Inflammatory macrophage (primary cell): ENCODE measurements at regions not wholly inside any gene's neighbourhood (a gene's known extent, or its start where the extent isn't known, plus 50 kb on each side); places are given as distances from the start of the nearest gene placed in this dataset.
"Not testable (repeated sequence)": the region's sequence is repeated elsewhere in the genome, so short reads cannot be mapped to it uniquely, and the experiment has no call there.

Experiments
- DNase-seq, 2 donors: peaks; one replicate each; pipeline ENCODE4 v3.0.0-alpha.2; 2020 to 2022

DNA sequence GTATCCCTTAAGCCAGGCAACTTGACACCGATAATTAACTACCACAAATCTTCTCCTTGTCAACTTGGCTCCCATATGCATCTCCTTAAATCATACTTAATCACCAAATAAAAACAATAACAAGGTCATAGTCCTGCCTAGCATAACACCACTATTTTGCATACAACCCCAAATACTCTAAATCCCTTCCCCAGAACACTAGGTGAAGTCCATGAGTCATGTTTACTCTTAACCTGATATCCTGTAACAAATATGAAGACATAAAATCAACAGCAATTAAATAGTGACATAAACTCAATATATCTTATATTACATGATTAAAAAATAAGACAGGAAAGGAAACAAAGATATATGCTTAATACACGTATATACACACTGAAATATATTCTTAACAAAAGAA is 362.0 kb downstream of the ETV1 start:
- DNase-seq = no peak

DNA sequence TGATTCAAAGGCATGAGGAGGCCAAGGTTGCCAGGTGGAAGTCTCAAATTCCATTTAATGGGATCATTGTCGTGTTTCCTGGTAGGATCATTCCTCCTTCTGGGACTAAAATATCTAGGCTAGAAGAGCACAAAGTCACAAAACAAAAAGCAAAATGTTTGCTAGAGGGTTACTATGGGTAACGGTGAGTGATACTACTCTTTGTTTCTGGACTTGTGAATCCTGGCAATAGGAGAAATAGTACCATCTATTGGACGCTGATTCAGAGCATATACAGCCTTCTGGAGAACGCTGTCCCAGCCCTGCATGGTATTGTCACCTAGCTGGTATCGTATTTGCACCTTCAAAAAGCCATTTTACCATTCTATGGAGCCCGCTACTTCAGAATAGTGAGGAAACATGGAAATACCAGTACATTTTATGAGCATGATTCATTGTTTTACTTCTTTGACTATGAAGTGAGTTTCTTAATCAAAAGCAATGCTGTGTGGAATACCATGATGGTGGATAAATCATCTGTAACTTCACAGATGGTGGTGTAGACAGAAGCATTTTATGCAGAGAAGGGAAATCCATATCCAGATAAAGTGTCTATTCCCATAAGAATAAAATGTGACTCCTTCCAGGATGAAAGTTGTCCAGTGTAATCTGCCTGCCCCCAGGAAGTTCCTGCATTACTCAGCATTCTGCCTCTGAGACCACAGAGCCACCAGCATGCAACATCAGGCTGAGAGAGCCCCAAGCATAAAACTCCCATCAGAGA is 361.0 kb downstream of the ETV1 start:
- DNase-seq = no peak

DNA sequence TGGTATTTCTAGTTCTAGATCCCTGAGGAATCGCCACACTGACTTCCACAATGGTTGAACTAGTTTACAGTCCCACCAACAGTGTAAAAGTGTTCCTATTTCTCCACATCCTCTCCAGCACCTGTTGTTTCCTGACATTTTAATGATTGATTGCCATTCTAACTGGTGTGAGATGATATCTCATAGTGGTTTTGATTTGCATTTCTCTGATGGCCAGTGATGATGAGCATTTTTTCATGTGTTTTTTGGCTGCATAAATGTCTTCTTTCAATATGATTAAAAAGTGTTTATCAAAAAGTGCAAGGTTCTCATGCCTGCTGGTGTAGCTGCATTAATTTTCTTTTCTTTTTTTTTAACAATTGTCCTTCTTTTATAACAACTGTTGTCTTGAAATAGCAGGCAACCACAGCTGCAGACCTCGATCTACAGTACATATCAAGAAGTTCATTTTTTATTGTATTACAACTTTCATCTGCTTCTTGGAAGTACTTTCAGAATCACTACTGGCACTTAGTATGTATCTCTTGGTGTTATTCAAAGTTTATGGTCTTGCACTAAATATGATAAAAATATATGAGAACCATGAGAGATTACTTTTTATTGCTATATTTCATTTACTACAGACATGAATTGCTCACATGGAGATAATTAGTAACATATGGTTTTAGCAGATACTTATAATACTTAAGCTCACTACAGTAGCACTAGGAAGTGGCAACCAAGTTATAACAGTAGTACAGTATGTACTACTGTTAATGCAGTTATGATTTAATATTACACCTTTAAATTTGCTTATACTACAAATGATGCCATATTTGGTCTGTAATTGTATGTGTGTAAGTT is 358.0 kb downstream of the ETV1 start:
- not testable (repeated sequence) for DNase-seq

DNA sequence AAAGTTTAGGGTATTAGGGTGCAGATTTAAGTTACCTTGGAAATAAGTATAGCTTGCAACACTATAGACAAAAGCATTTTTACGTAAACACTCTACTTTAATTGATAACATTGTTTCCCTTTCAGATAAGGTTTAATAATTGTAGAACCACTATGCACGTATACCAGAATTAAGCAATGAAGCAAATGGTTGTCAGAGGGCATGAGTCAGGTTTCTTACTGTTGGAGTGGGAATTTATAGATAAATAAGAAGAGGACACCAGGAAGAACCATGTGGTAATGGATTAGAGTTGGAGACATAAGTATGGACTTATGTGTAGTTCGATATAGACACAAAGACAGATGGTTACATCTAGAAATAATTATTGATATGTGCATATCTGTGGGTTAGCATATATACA is 355.6 kb downstream of the ETV1 start:
- no peak for DNase-seq

DNA sequence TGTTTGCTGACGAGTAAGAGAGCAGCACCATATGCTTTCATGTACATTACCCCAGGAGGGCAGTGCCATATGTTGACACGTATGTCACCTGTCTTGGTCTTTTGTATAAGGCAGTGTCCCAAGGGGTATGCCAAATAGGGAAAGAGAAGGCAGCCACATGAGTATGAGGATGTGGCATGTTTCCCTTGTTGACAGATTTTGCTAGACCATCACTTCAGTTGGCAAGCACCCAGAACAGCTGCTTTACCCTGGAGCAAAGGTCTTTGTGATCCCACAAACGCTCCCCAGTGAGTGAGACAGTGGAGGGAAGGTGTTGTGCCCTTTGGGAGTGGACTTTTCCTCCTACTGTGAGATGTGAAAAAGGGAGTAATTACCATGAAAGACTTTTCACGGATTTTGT is 350.1 kb downstream of the ETV1 start:
- DNase-seq = no peak

DNA sequence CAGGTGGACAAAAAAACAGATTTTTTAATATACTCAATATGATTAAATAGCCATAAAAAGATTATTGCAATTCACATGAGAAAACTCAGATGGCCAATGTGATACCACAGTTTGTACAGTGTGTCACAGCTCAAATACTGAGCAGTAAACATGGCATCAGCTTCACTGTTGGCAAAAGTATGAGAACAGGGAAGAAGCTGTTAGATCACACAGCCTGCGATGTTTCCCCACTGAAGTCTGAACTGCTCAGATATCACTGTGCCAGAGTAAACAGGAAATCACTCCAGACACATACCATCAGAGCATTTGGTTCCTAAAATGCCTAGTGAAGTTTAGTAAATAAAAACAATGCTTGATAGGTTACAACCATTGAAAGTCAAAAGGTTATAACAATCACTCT is 347.8 kb downstream of the ETV1 start:
- DNase-seq = no peak

DNA sequence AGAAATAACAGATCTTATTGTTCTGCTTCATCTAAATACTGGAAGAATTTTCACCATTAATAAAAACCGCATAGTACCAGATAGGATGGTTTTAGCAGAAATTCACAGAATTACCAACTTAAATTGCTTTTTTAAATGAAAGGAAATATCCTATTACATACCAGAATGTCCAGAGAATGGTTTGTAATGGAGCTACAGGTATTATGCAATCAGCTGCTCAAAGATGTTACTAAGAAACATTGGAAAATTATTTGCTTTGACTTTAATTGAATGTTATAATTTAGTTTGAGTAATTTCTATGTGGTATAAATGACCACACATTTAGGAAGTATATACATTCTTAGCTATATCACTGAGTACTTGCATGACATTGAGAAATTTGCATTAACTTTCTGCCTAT is 338.3 kb downstream of the ETV1 start:
- no peak for DNase-seq

DNA sequence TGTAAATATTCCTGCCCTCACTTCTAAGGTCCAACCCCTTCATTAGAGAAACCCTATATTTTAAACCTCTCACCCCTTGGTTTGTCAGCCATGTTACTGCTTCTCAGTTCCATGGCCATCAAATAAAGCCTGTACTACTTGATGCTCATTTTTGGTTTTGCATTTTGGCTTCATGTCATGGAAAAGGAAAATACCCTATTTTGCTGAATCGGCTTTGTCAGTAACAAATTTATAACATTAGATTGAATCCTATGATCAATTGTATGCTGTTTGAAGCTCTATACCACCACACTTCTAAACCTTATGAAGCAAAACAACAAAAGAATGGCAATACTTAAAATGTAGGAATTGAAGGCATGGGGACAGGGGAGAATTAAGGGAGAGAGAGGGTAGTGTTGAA is 333.1 kb downstream of the ETV1 start:
- no peak for DNase-seq

DNA sequence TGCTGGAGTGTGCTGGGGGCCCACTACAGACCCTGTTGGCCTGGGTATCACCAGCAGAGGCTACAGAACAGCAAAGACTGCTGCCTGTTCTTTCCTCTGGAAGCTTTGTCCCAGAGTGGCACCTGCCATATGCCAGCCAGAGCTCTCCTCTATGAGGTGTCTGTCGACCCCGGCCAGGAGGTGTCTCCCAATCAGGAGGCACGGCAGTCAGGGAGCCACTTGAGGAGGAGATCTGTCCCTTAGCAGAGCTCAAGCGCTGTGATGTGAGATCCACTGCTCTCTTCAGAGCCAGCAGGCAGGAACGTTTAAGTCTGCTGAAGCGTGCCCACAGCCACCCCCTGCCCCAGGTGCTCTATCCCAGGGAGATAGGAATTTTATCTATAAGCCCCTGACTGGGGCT is 316.2 kb downstream of the ETV1 start:
- DNase-seq = no peak

DNA sequence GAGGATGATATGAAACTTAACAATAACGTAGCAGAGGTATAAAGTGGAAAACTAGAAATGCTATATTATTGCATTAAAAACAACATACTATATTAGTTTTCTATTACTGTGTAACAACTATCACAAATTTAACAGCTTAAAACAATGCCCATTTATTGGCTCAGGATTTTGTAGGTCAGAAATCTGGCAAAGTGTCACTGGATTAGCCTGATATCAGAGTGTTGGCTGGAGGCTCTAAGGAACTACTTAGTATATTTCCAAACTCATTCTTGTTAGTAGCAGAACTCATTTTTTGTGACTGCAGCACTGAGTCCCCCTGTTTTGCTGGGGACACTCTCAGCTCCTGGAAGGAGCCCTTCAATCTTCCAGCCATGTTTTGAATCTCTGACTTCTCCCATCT is 306.8 kb downstream of the ETV1 start:
- DNase-seq = no peak

DNA sequence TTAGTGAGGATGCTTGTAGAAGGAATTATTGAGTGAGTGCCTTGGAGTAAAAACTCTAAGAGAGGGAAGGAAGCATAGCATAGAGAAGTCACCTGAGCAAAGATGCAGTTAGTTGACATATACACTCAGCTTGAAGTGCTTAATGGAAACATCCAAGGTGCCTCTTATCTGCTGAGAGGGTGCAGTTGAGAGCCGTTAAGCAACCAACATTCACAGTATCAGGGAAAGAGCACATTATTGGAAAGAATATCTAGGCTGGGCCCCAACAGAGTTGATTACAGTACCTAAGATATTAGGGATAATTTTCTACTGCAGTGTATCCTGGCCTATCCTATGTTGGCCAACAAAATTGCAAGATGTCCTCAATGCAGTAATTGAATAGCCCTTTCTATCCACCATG is 302.0 kb downstream of the ETV1 start:
- DNase-seq = no peak

DNA sequence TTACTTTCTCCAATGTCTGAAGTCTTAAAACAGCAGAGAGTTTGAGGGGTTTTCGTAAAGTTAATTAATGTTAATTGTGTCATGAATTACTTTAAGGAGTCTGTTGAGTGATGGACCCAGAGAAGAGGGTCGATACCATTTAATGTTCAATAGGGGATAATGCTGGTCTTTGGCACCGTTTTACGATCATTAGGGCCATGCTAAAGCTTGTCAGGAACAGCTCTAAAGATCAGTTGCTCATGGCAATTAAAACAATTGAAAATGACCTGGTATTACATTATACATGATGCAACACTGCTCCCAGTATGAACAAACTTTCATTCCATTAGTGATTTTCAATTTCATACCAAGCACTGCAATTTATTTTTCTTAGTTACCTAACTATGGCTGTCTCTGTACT is 296.9 kb downstream of the ETV1 start:
- no peak for DNase-seq

DNA sequence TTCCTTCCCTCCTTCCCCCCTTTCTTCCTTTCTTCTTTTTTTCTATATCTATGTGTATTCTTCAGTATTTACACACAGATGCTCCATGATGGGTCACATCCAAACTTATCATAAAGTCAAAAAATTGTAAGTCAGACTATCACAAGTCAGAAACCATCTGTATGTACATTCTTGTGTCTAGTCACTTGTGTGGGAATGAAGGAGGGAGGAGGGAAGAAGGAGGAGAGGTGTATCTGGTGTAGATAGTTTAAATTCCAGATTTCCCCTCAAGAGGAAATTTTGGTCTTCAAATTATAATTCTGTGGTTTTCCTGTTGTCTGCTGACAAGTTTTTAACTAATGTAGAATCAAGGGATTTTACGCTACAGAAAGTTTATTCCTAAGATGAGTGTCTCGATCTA is 287.2 kb downstream of the ETV1 start:
- DNase-seq = no peak

DNA sequence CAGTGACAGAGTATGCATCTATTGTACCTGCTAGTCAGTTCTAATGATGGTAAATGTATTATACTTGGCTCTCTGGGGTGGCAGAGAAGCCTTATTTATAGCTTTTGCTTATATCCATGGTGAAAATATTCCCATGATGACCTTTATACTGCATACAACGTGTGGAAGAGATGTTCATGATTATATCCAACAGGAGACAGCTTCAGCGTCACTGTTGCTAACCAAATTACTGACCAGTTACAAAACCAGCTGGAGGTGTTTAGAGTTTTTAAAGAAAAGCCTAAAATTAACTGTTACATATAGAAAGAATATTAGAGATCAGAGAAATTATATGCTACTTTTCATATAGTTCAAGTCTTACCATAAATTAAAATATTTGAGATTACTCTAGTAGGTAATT is 280.8 kb downstream of the ETV1 start:
- no peak for DNase-seq

DNA sequence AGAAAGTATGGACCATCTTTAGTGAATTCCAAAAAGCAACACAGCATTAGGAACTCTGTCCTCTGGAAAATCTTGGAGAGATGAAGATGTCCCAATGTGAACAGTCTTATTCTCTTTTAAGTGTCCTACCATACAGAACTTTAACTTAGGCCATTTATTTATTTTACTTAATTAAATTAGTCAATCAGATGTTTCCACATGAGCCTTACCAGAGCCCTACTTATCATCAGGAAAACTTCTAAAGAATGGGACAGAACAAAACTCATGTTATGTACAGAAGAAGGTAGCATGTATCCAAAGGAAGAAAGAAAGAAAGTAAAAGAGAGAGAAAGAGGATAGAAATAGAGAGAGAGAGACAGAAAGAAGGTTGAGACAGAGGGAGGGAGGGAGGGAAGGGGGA is 276.4 kb downstream of the ETV1 start:
- DNase-seq = no peak

DNA sequence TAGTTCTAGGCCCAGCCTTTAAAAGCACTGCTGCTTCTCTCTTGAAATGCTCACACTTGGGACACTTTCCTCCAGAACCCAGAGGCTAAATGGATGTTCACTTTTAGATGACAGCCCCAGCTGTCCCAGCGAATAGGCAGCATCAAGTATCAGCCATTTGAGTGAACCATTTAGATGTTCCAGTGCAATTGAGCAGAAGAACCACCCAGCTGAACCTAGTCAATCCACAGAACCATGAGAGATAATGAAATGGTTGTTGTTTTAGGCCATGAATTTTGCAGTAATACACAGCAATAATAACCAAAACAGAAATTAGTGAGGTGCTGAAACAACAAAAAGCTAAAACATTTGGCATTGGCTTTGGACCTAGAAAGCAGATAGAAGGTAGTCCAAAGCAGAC is 273.9 kb downstream of the ETV1 start:
- no peak for DNase-seq

DNA sequence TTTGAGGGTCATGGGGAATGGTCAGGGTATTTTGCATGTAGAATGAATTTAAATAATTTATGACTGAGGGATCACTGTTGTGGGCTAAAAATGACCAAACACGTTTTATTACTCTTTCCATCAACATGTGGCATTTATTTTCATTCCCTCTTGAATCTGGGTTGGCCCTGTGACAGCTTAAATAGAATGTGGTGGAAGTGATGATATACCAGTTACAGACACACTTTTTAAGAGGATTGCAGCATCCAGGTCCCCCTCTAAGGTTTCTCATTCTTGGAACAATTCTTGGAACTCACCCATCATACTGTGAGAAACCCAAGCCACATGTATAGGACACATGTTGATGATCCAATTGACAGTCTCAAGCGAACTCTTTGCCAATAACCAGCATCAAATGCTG is 272.4 kb downstream of the ETV1 start:
- no peak for DNase-seq

DNA sequence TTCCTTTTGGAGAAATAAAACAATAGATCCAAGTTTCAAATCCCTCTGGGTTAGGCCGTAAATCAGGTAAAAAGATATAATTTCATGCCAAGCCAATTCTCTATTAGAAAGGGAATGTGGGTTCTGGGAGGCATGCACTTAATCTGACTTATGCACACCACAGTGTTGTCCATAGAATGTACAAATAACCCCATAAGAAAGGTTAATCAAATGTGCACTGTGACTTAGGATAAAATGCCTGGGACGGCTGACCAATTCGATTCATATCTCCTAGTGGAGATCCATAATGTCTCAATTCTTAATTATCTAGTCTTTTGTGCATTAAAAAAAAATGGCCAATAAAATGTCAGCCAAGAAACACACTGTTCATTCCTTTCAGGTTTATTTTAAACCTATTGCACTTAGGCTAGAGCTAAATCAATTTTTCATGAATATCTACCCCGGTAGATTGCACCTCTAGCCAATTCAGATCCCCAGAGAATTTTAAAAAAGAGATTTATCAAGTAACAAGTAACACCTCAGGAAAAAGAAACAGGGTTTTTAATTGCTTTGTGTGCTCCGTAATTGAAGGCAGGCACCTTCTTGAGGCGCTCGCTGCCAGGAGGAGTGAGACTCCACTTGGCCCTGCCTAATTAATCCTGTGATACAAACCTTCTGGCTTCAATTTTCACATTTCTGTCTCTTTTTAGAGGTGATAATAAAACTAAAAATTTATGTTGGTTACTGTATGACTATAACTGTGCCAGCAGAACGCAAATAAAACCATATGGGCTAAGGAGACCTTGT is 265.1 kb downstream of the ETV1 start:
- DNase-seq = no peak

DNA sequence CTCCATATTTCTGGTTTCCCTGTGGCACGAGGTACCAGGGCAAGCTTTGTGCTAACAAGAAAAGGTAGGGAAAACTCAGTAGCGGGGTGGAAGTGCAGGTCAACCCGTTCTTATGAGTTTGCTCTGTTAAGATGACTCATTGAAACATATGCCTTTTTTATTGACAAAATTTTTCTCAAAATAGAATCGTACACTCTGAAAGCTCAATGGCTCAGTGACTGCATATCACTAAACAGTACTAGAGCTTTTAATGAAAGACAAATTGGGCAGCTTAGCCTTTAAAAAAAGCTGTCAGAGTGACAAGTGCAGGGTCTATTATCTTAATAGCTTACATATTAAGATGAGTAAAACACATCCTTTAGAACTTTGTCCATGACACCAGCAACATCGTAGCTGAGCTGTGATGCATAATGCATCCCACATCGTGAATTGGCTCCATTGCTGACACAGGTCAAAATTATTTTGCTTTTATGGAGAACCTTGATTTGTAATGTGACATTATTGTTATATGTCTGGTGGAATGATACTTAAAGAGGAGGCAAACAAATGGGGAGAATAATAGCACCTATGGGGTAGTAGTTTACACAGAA is 264.4 kb downstream of the ETV1 start:
- DNase-seq = no peak

DNA sequence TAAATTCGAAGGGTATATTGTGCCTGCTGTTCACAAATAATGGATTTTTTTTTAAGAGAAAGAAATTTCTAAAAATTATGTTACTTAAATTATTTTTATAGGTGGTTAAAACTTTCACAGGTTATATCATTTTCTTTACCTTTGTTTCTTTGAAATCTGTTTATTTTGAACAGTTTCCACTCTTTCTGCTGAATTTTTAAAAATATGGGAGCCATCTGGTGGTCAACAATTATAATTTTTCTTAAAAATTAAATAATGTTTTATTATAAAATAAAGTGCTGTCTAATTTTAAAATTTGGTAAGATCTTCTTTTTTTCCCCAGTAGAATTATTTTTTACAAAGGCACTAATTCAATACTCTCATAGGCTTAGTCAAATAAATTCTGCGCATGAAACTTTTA is 263.9 kb downstream of the ETV1 start:
- DNase-seq = no peak

DNA sequence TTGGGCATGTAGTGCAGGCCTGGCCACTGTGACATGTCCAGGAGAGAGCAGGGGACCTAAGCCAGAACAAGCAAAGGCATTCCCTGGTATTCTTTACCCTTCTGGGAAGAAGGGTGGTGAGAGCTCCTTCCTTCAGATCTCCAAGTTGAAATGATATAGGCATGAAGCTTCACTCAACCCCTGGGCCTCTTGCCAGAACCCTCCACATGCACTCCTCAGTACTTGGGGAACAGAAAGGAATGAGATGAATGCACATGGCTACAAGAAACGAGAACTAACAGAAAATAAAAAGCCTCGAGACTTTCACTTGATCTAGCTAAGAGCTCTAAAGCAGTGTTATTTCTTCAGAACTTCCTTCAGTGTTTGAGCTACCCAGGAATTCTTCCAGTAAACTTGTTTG is 262.2 kb downstream of the ETV1 start:
- DNase-seq = no peak

DNA sequence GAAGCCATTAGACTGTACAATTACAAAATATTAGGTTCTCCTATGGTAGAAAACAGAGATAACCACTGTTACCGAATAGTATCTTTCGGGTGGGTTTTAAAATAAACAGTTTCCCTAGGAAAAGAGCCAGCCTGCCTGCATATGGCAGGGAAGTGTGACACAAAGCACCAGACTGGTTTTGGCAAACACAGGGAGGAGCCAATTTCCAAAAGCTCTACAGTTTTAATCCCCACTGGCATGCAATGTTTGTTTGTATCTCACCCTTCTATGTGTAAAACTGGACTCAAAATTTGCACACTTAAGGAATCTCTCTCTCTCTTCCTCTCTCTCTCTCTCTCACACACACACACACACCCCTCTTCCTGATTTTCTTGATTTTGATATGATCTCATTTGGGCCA is 261.7 kb downstream of the ETV1 start:
- DNase-seq = no peak

DNA sequence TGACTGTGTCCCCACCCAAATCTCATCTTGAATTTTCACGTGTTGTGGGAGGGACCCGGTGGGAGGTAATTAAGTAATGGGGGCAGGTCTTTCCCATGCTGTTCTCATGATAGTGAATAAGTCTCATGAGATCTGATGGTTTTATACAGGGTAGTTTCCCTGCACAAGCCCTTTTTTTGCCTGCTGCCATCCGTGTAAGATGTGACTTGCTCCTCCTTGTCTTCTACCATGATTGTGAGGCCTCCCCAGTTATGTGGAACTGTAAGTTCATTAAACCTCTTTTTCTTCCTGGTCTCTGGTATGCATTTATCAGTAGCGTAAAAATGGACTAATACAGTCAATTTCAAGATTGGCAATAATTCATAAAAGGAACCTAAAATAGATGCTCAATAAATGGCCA is 261.0 kb downstream of the ETV1 start:
- DNase-seq = not testable (repeated sequence)
